H1 (cell line): ENCODE measurements at regions not wholly inside any gene's neighbourhood (a gene's known extent, or its start where the extent isn't known, plus 50 kb on each side); places are given as distances from the start of the nearest gene placed in this dataset.

Experiments
- CTCF ChIA-PET: fragments of 300-600 bp; sonication (Branson Sonifier 250); formaldehyde crosslinking; loops from one replicate; lab custom pipeline; 2021; ENCODE audit not compliant: partially characterized antibody; lab: Charles Lee
- POLR2A ChIA-PET: fragments of 300-600 bp; sonication (Branson Sonifier 250); formaldehyde crosslinking; loops from one replicate; lab custom pipeline; 2021; ENCODE audit warnings: inconsistent platforms; ENCODE audit not compliant: partially characterized antibody; lab: Charles Lee
- DNase-seq, 2 experiments: peaks; one replicate each; pipeline versions ENCODE4 v3.0.0 to v3.0.0-alpha.2; 2010 to 2022; ENCODE audit warnings: low spot score in 2 of 2, low read depth in 1 of 2, mixed read lengths in 1 of 2
- FAIRE-seq: peaks from 2 replicates; lab custom pipeline; 2011; peaks lifted over from hg19 to GRCh38; lab: Jason Lieb, UNC
- H2AFZ ChIP-seq: 2 replicates; pipeline ENCODE4 v1.8.1; 2012; ENCODE audit warnings: low read length, inconsistent platforms
- H2AK5ac ChIP-seq: 2 replicates; pipeline ENCODE4 v1.6.1; 2013; ENCODE audit warnings: low read depth, low read length
- H2BK120ac ChIP-seq: replicated peaks from 2 replicates; pipeline ENCODE3; 2013; ENCODE audit warnings: low read depth, low read length, inconsistent platforms
- H2BK12ac ChIP-seq: 2 replicates; pipeline ENCODE4 v1.6.1; 2013; ENCODE audit warnings: low read depth, low read length
- H2BK15ac ChIP-seq: 2 replicates; pipeline ENCODE4 v1.6.1; 2013; ENCODE audit warnings: low read length
- H2BK20ac ChIP-seq: 2 replicates; pipeline ENCODE4 v1.6.1; 2013; ENCODE audit warnings: low read length
- H2BK5ac ChIP-seq: 2 replicates; pipeline ENCODE4 v1.6.1; 2013; ENCODE audit warnings: low read depth, low read length
- H3K14ac ChIP-seq: 2 replicates; pipeline ENCODE4 v1.6.1; 2013; ENCODE audit warnings: inconsistent platforms; ENCODE audit not compliant: insufficient read length
- H3K18ac ChIP-seq: 2 replicates; pipeline ENCODE4 v1.6.1; 2013; ENCODE audit warnings: low read length; ENCODE audit errors: extremely low read depth
- H3K23ac ChIP-seq: 2 replicates; pipeline ENCODE4 v1.6.1; 2013; ENCODE audit warnings: inconsistent platforms; ENCODE audit not compliant: insufficient read length
- H3K23me2 ChIP-seq: 2 replicates; pipeline ENCODE4 v1.6.1; 2013; ENCODE audit warnings: low read depth, low read length
- H3K27ac ChIP-seq: 2 replicates; pipeline ENCODE4 v1.6.1; 2011; ENCODE audit warnings: low read depth, low read length, inconsistent platforms
- H3K27me3 ChIP-seq, 4 experiments: replicated peaks in 1 of 4; 1 replicate in 1 of 4; 2 replicates in 3 of 4; pipeline versions ENCODE4 v1.6.1 to v1.8.1; 2011 to 2013; ENCODE audit warnings: low read length in 3 of 4, mild to moderate bottlenecking in 3 of 4, inconsistent platforms in 2 of 4, mixed read lengths in 2 of 4, moderate library complexity in 1 of 4; ENCODE audit not compliant: control insufficient read depth in 3 of 4, insufficient read depth in 3 of 4; ENCODE audit errors: extremely low read depth in 1 of 4
- H3K36me3 ChIP-seq, 4 experiments: 2 replicates each; pipeline versions ENCODE4 v1.6.1 to v1.8.1; 2011 to 2013; ENCODE audit warnings: mild to moderate bottlenecking in 4 of 4, low read length in 3 of 4, moderate library complexity in 2 of 4, control low read depth in 1 of 4, inconsistent platforms in 1 of 4; ENCODE audit not compliant: insufficient read depth in 4 of 4, control insufficient read depth in 2 of 4
- H3K4ac ChIP-seq: replicated peaks from 2 replicates; pipeline ENCODE3; 2013; ENCODE audit warnings: low read length, low read depth, mixed read lengths, inconsistent platforms; ENCODE audit not compliant: insufficient read length
- H3K4me1 ChIP-seq, 4 experiments: replicated peaks in 1 of 4; 1 replicate in 1 of 4; 2 replicates in 3 of 4; pipeline versions ENCODE4 v1.6.1 to v1.8.1; 2011 to 2013; ENCODE audit warnings: low read length in 3 of 4, inconsistent platforms in 2 of 4, mixed read lengths in 1 of 4; ENCODE audit not compliant: insufficient read depth in 4 of 4, control insufficient read depth in 3 of 4
- H3K4me2 ChIP-seq, 2 experiments: 2 replicates each; pipeline versions ENCODE4 v1.6.1 to v1.8.1; 2011 to 2013; ENCODE audit warnings: low read depth in 2 of 2, low read length in 2 of 2, control low read depth in 1 of 2, inconsistent platforms in 1 of 2, mild to moderate bottlenecking in 1 of 2; ENCODE audit not compliant: insufficient read depth in 1 of 2
- H3K4me3 ChIP-seq, 4 experiments: fragments of 200-600, 300-600 bp in 1 of 4; sonication (generic), shearing (Covaris generic), sonication (Bioruptor Twin) in 1 of 4; 2 replicates each; pipeline versions ENCODE4 v1.5.1 to v1.8.1; 2011 to 2016; ENCODE audit warnings: low read length in 4 of 4, low read depth in 3 of 4, control low read depth in 2 of 4, inconsistent platforms in 2 of 4, mild to moderate bottlenecking in 2 of 4, mixed read lengths in 1 of 4, moderate library complexity in 1 of 4; ENCODE audit not compliant: insufficient read depth in 2 of 4; ENCODE audit errors: extremely low read depth in 1 of 4
- H3K56ac ChIP-seq: replicated peaks from 2 replicates; pipeline ENCODE3; 2013; ENCODE audit warnings: low read depth, mild to moderate bottlenecking, mixed read lengths, low read length, inconsistent platforms; ENCODE audit not compliant: insufficient read length
- H3K79me1 ChIP-seq: 2 replicates; pipeline ENCODE4 v1.6.1; 2013; ENCODE audit warnings: low read depth, low read length, control low read depth
- H3K79me2 ChIP-seq, 2 experiments: 2 replicates each; pipeline versions ENCODE4 v1.6.1 to v1.8.1; 2012 to 2013; ENCODE audit warnings: low read length in 2 of 2, mild to moderate bottlenecking in 2 of 2, inconsistent platforms in 1 of 2; ENCODE audit not compliant: insufficient read depth in 2 of 2, control insufficient read depth in 1 of 2
- H3K9ac ChIP-seq, 4 experiments: replicated peaks in 1 of 4; 1 replicate in 1 of 4; 2 replicates in 3 of 4; pipeline versions ENCODE4 v1.6.1 to v1.8.1; 2011 to 2013; ENCODE audit warnings: low read depth in 3 of 4, low read length in 3 of 4, control low read depth in 2 of 4, mild to moderate bottlenecking in 2 of 4, moderate library complexity in 2 of 4, inconsistent platforms in 1 of 4; ENCODE audit errors: extremely low read depth in 1 of 4
- H3K9me3 ChIP-seq, 2 experiments: 2 replicates each; pipeline versions ENCODE4 v1.6.1 to v1.8.1; 2012 to 2013; ENCODE audit warnings: mild to moderate bottlenecking in 2 of 2, moderate library complexity in 2 of 2, control low read depth in 1 of 2, inconsistent platforms in 1 of 2, low read depth in 1 of 2, low read length in 1 of 2, mixed read lengths in 1 of 2; ENCODE audit not compliant: insufficient read depth in 2 of 2
- H4K20me1 ChIP-seq, 2 experiments: replicated peaks in 1 of 2; 2 replicates each; pipeline versions ENCODE3 to v1.8.1; 2011 to 2013; ENCODE audit warnings: inconsistent platforms in 2 of 2, low read length in 2 of 2, mild to moderate bottlenecking in 1 of 2; ENCODE audit not compliant: insufficient read depth in 2 of 2, control insufficient read depth in 1 of 2
- H4K5ac ChIP-seq: 2 replicates; pipeline ENCODE4 v1.6.1; 2013; ENCODE audit warnings: low read length, low read depth, mixed read lengths, inconsistent platforms; ENCODE audit not compliant: insufficient read length
- H4K8ac ChIP-seq: 2 replicates; pipeline ENCODE4 v1.8.0; 2013; ENCODE audit warnings: mild to moderate bottlenecking, moderate library complexity, low read length, inconsistent platforms; ENCODE audit not compliant: insufficient read depth; ENCODE audit errors: extremely low read depth
- H4K91ac ChIP-seq: replicated peaks from 2 replicates; pipeline ENCODE3; 2013; ENCODE audit warnings: low read length, mixed read lengths, inconsistent platforms; ENCODE audit not compliant: insufficient read length
- ASH2L ChIP-seq: fragments of 200-600, 300-600 bp; sonication (generic); IDR thresholded peaks from one replicate; pipeline ENCODE4 v1.7.1; 2017; ENCODE audit warnings: low read length
- BACH1 ChIP-seq: IDR thresholded peaks from 2 replicates; pipeline ENCODE4 v1.6.1; 2012; ENCODE audit warnings: low read length, improper control_type of control experiment
- BCL11A ChIP-seq, 2 experiments: IDR thresholded peaks; one replicate each; pipeline ENCODE4 v1.6.1; 2011; ENCODE audit warnings: low read depth in 2 of 2, low read length in 2 of 2, mild to moderate bottlenecking in 2 of 2
- CBX5 ChIP-seq: fragments of 300-800, 300-1000 bp; sonication (generic); IDR thresholded peaks from 2 replicates; pipeline ENCODE4 v1.7.1; 2016; ENCODE audit warnings: antibody characterized with exemption, low read length, low read depth
- CEBPB ChIP-seq: IDR thresholded peaks from 2 replicates; pipeline ENCODE4 v1.6.1; 2012; ENCODE audit warnings: low read depth, low read length
- CTBP2 ChIP-seq: IDR thresholded peaks from 2 replicates; pipeline ENCODE4 v1.7.0; 2011; ENCODE audit warnings: borderline replicate concordance, mild to moderate bottlenecking, moderate library complexity, mixed read lengths, low read length; ENCODE audit not compliant: insufficient read depth, insufficient read length
- EGR1 ChIP-seq: IDR thresholded peaks from 2 replicates; pipeline ENCODE4 v1.6.1; 2011; ENCODE audit warnings: low read depth, low read length, borderline replicate concordance
- GABPA ChIP-seq: IDR thresholded peaks from 2 replicates; pipeline ENCODE4 v1.6.1; 2011; ENCODE audit warnings: mild to moderate bottlenecking, low read length, moderate library complexity, borderline replicate concordance; ENCODE audit not compliant: insufficient read depth
- GTF2F1 ChIP-seq: IDR thresholded peaks from 2 replicates; pipeline ENCODE4 v1.6.1; 2012; ENCODE audit warnings: low read depth, low read length, improper control_type of control experiment, borderline replicate concordance
- HDAC6 ChIP-seq: IDR thresholded peaks from one replicate; pipeline ENCODE4 v1.7.1; 2012; ENCODE audit warnings: low read depth, mild to moderate bottlenecking, inconsistent platforms, low read length, moderate library complexity
- MAFK ChIP-seq: IDR thresholded peaks from 2 replicates; pipeline ENCODE4 v1.6.1; 2012; ENCODE audit warnings: low read depth, mild to moderate bottlenecking, improper control_type of control experiment, low read length
- POLR2A ChIP-seq, 2 experiments: IDR thresholded peaks; 1 replicate in 1 of 2; 2 replicates in 1 of 2; pipeline ENCODE4 v1.6.1; 2011; ENCODE audit warnings: low read depth in 2 of 2, low read length in 2 of 2, mild to moderate bottlenecking in 2 of 2; ENCODE audit errors: control extremely low read depth in 1 of 2
- RFX5 ChIP-seq: IDR thresholded peaks from 2 replicates; pipeline ENCODE4 v1.6.1; 2011; ENCODE audit warnings: low read depth, low read length, improper control_type of control experiment, borderline replicate concordance
- RXRA ChIP-seq: IDR thresholded peaks from 2 replicates; pipeline ENCODE4 v1.6.1; 2011; ENCODE audit warnings: low read depth, mild to moderate bottlenecking, low read length, moderate library complexity; ENCODE audit not compliant: insufficient read depth
- SP2 ChIP-seq: IDR thresholded peaks from 2 replicates; pipeline ENCODE4 v1.6.1; 2012; ENCODE audit warnings: mild to moderate bottlenecking, low read length, inconsistent platforms
- WGBS, 2 experiments: shearing (Covaris generic) in 1 of 2; methylation state at CpG; one replicate each; pipeline versions ENCODE4 v1.1.6 to v1.1.7; 2013 to 2015; ENCODE audit warnings: low lambda C conversion rate in 2 of 2, mixed read lengths in 2 of 2, inconsistent platforms in 1 of 2, low coverage in 1 of 2, missing lambda C conversion rate in 1 of 2; ENCODE audit not compliant: insufficient replicate concordance in 2 of 2, insufficient coverage in 1 of 2, insufficient read length in 1 of 2; ENCODE audit errors: extremely low coverage in 1 of 2, missing lambda C conversion rate in 1 of 2; 5-methylcytosine and 5-hydroxymethylcytosine counted together

DNA sequence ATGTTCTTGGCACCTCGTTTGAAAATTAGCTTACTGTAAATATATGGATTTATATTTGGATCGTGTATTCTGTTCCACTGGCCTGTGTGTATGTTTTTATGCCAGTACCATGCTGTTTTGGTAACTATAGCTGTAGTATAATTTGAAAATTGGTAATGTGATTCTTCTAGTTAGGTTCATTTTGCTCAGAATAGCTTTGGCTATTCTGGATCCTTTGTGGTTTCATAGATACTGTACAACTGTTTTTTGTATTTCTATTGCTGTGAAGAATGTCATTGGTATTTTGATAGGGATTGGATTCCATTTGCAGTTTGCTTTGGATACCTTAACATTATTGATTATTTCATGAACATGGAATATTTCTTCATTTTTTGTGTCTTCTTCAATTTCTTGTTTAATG, 490.2 kb downstream of the BRINP3 start:
- DNase-seq (no peak), FAIRE-seq (no peak)
- no peak overlapping the region for H2AFZ ChIP-seq
- H2BK12ac ChIP-seq: no peak overlapping the region
- H3K23ac ChIP-seq: no peak overlapping the region
- H3K14ac ChIP-seq: no peak overlapping the region
- no peak overlapping the region for H3K18ac ChIP-seq
- no peak overlapping the region for H3K9ac ChIP-seq
- WGBS, 2 experiments: 93% methylated on average over 2 of the region's 2 CpGs; no CpG with 5 or more reads in 1 of the 2 experiments
- ChIA-PET CTCF (interaction anchor here (0.5 kb wide), 1 partner anchor 129 kb away, joined by 3 read pairs; no protein-coding TSS in a partner anchor), POLR2A (no interaction called here)
- H2BK5ac ChIP-seq: no peak overlapping the region
- no peaks in the 10 kb centered on the region for H3K79me1 ChIP-seq
- H3K56ac ChIP-seq: no peak overlapping the region
- H3K4me2 ChIP-seq: no peak overlapping the region
- no peak overlapping the region for H3K4ac ChIP-seq
- no peak overlapping the region for H3K27ac ChIP-seq
- no peaks in the 10 kb centered on the region for H3K27me3 ChIP-seq
- H2BK15ac ChIP-seq: no peak overlapping the region
- H3K9me3 ChIP-seq: peaks cover 0 to 4% of the 10 kb centered on the region in 2 experiments; a peak in 1 of 4 replicates
- H4K5ac ChIP-seq: no peak overlapping the region
- no peaks in the 10 kb centered on the region for H3K79me2 ChIP-seq
- no peak overlapping the region for H2BK120ac ChIP-seq
- H3K36me3 ChIP-seq: no peaks in the 10 kb centered on the region
- H2AK5ac ChIP-seq: no peak overlapping the region
- H3K23me2 ChIP-seq: no peaks in the 10 kb centered on the region
- H4K8ac ChIP-seq: no peak overlapping the region
- H3K4me3 ChIP-seq: no peak overlapping the region
- H2BK20ac ChIP-seq: no peak overlapping the region
- H4K91ac ChIP-seq: no peak overlapping the region
- no peaks in the 10 kb centered on the region for H4K20me1 ChIP-seq
- H3K4me1 ChIP-seq: no peaks in the 10 kb centered on the region
- TF ChIP-seq CTBP2 (no peak), GABPA (no peak), BCL11A (IDR thresholded peaks at IDR 0.05; ENCODE audit: low read depth in 2 of 2, low read length in 2 of 2) (no peak), RXRA (no peak), RFX5 (no peak), MAFK (no peak), SP2 (no peak), BACH1 (no peak), GTF2F1 (no peak), ASH2L (no peak), POLR2A (IDR thresholded peaks at IDR 0.05; ENCODE audit: control extremely low read depth in 1 of 2, low read depth in 2 of 2, low read length in 2 of 2) (no peak), EGR1 (no peak), CEBPB (no peak), CBX5 (no peak), HDAC6 (no peak)
